H1 (cell line): ENCODE measurements at regions not wholly inside any gene's neighbourhood (a gene's known extent, or its start where the extent isn't known, plus 50 kb on each side); places are given as distances from the start of the nearest gene placed in this dataset.

Experiments
- CREB1 ChIP-seq: IDR thresholded peaks from 2 replicates; pipeline ENCODE4 v1.6.1; 2012; ENCODE audit warnings: inconsistent platforms
- EZH2 ChIP-seq: fragments of 200-600 bp; sonication (generic); IDR thresholded peaks from 2 replicates; pipeline ENCODE4 v1.7.1; 2012; ENCODE audit warnings: low read depth, mild to moderate bottlenecking, moderate library complexity, low read length, inconsistent platforms; ENCODE audit not compliant: severe bottlenecking
- GABPA ChIP-seq: IDR thresholded peaks from 2 replicates; pipeline ENCODE4 v1.6.1; 2011; ENCODE audit warnings: mild to moderate bottlenecking, low read length, moderate library complexity, borderline replicate concordance; ENCODE audit not compliant: insufficient read depth
- HDAC2 ChIP-seq, 2 experiments: fragments of 300-600 bp in 1 of 2; sonication (generic) in 1 of 2; IDR thresholded peaks; 2 replicates each; pipeline ENCODE4 v1.6.1; 2011 to 2012; ENCODE audit warnings: low read depth in 2 of 2, low read length in 2 of 2, mild to moderate bottlenecking in 2 of 2, moderate library complexity in 2 of 2, borderline replicate concordance in 1 of 2, inconsistent platforms in 1 of 2
- KDM5A ChIP-seq: fragments of 200-600 bp; IDR thresholded peaks from 2 replicates; pipeline ENCODE4 v1.7.1; 2012; ENCODE audit warnings: mild to moderate bottlenecking, low read length, inconsistent platforms, mixed read lengths
- POLR2AphosphoS5 ChIP-seq: IDR thresholded peaks from 2 replicates; pipeline ENCODE4 v1.6.1; 2011; ENCODE audit warnings: low read depth, low read length
- SP2 ChIP-seq: IDR thresholded peaks from 2 replicates; pipeline ENCODE4 v1.6.1; 2012; ENCODE audit warnings: mild to moderate bottlenecking, low read length, inconsistent platforms
- TAF7 ChIP-seq: optimal IDR thresholded peaks from 2 replicates; pipeline ENCODE3; 2011; ENCODE audit warnings: low read depth, mild to moderate bottlenecking, inconsistent platforms, low read length, moderate library complexity, borderline replicate concordance
- TCF12 ChIP-seq: IDR thresholded peaks from 2 replicates; pipeline ENCODE4 v1.6.1; 2011; ENCODE audit warnings: low read depth, mild to moderate bottlenecking, low read length
- TF ChIP-seq, protein P1 (sequence below), 3 experiments: IDR thresholded peaks; 1 replicate in 2 of 3; 2 replicates in 1 of 3; pipeline versions ENCODE4 v1.5.1 to v1.6.1; 2011; ENCODE audit warnings: low read length in 3 of 3, mild to moderate bottlenecking in 3 of 3, inconsistent platforms in 2 of 3, low read depth in 1 of 3, moderate library complexity in 1 of 3; ENCODE audit not compliant: insufficient read depth in 1 of 3; ENCODE audit errors: control extremely low read depth in 1 of 3
- TF ChIP-seq, protein P2 (sequence below): IDR thresholded peaks from 2 replicates; pipeline ENCODE4 v1.6.1; 2012; ENCODE audit warnings: inconsistent platforms
- TF ChIP-seq, protein P3 (sequence below): IDR thresholded peaks from 2 replicates; pipeline ENCODE4 v1.6.1; 2011; ENCODE audit warnings: low read depth, mild to moderate bottlenecking, low read length; ENCODE audit not compliant: insufficient read depth

DNA sequence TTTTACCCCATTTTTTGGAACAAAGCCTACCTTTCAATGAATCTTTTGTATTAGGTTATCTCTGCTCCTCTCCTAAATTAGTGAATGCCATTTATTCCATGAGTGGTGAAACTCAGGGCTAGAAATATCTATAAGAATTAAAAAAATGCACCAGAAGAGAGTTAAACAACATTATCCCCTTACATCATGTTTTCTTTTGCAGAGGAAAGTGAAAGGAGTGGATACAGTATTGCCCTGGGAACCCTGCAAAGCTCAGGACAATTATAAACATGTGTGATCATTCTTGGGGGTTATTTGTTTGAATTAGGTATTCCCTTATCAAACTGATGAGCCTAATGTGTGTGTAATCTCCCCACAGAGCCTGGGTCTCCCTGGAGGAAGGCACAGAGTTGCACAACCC is 559.2 kb downstream of the RNF144A start:
- TF ChIP-seq, protein P1, sequence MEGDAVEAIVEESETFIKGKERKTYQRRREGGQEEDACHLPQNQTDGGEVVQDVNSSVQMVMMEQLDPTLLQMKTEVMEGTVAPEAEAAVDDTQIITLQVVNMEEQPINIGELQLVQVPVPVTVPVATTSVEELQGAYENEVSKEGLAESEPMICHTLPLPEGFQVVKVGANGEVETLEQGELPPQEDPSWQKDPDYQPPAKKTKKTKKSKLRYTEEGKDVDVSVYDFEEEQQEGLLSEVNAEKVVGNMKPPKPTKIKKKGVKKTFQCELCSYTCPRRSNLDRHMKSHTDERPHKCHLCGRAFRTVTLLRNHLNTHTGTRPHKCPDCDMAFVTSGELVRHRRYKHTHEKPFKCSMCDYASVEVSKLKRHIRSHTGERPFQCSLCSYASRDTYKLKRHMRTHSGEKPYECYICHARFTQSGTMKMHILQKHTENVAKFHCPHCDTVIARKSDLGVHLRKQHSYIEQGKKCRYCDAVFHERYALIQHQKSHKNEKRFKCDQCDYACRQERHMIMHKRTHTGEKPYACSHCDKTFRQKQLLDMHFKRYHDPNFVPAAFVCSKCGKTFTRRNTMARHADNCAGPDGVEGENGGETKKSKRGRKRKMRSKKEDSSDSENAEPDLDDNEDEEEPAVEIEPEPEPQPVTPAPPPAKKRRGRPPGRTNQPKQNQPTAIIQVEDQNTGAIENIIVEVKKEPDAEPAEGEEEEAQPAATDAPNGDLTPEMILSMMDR (IDR thresholded peaks at IDR 0.05; ENCODE audit: control extremely low read depth in 1 of 3, insufficient read depth in 1 of 3, low read depth in 1 of 3, low read length in 3 of 3), result no peak
- TF ChIP-seq KDM5A, result no peak
- no peak for TF ChIP-seq GABPA
- TF ChIP-seq, protein P2, sequence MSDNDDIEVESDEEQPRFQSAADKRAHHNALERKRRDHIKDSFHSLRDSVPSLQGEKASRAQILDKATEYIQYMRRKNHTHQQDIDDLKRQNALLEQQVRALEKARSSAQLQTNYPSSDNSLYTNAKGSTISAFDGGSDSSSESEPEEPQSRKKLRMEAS, result no peak
- no peak for TF ChIP-seq HDAC2 (IDR thresholded peaks at IDR 0.05; ENCODE audit: borderline replicate concordance in 1 of 2, low read depth in 2 of 2, low read length in 2 of 2)
- TF ChIP-seq POLR2AphosphoS5, result no peak
- TF ChIP-seq TAF7, result no peak
- TF ChIP-seq TCF12, result no peak
- TF ChIP-seq, protein P3, sequence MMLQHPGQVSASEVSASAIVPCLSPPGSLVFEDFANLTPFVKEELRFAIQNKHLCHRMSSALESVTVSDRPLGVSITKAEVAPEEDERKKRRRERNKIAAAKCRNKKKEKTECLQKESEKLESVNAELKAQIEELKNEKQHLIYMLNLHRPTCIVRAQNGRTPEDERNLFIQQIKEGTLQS, result no peak
- TF ChIP-seq SP2, result no peak
- no peak for TF ChIP-seq CREB1
- no peak for TF ChIP-seq EZH2
